ENCODE measurements at regions not wholly inside any gene's neighbourhood (a gene's known extent, or its start where the extent isn't known, plus 50 kb on each side); places are given as distances from the start of the nearest gene placed in this dataset.

DNA sequence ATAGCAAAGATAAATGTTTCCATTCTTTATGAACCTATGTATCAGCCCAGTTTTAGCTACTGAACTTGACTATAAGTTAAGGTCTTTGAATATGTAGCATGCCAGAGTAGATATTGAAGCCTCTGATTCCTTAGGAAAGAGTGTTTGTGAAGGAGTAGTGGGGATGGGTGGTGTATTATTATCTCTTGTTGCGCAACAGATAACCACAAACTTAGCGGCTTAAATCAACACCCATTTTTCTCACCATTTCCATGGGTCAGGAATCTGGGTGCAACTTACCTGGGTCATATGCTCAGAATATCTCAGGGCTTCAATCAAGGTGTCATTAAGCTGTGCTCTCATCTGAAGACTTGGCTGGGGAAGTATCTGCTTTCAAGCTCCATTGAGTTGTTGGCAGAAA, 251.4 kb upstream of the PUDP start:
- H3K4me1 Mint-ChIP-seq (ENCODE audit: unreplicated experiment), result no peaks in the 10 kb centered on the region
- TF ChIP-seq, protein P1, sequence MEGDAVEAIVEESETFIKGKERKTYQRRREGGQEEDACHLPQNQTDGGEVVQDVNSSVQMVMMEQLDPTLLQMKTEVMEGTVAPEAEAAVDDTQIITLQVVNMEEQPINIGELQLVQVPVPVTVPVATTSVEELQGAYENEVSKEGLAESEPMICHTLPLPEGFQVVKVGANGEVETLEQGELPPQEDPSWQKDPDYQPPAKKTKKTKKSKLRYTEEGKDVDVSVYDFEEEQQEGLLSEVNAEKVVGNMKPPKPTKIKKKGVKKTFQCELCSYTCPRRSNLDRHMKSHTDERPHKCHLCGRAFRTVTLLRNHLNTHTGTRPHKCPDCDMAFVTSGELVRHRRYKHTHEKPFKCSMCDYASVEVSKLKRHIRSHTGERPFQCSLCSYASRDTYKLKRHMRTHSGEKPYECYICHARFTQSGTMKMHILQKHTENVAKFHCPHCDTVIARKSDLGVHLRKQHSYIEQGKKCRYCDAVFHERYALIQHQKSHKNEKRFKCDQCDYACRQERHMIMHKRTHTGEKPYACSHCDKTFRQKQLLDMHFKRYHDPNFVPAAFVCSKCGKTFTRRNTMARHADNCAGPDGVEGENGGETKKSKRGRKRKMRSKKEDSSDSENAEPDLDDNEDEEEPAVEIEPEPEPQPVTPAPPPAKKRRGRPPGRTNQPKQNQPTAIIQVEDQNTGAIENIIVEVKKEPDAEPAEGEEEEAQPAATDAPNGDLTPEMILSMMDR (IDR thresholded peaks at IDR 0.05; ENCODE audit: unreplicated experiment), result no peak
- H3K27me3 Mint-ChIP-seq (ENCODE audit: unreplicated experiment), result no peaks in the 10 kb centered on the region
- DNase-seq (ENCODE audit: low spot score), result no peak
- no peaks in the 10 kb centered on the region for H3K9me3 Mint-ChIP-seq (ENCODE audit: unreplicated experiment)
- H3K4me3 Mint-ChIP-seq (ENCODE audit: unreplicated experiment), result no peak overlapping the region
- no peaks in the 10 kb centered on the region for H3K36me3 Mint-ChIP-seq (ENCODE audit: low read depth, unreplicated experiment)
- no peak overlapping the region for H3K27ac Mint-ChIP-seq (ENCODE audit: unreplicated experiment)

DNA sequence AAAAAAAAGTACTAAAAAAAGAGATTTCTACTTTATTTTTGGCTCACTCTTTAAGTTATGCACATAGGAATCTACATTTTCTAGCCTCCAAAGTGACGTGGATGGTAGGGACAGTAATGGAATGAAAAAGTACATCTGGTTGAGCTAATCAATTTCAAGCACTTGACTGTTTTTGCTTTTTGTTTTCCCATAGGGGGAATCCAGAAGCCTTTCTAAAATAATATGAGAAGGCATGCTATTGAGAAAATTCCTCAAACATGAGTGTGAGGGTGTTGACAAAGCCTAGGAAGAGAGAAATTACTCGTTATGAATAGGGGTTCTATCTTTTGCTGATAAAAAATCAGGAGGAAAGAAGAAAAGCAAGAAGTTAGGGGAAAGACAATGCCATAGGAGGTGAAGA, 242.5 kb upstream of the PUDP start:
- H3K27ac Mint-ChIP-seq (ENCODE audit: unreplicated experiment), result no peak overlapping the region
- no peaks in the 10 kb centered on the region for H3K36me3 Mint-ChIP-seq (ENCODE audit: low read depth, unreplicated experiment)
- H3K4me1 Mint-ChIP-seq (ENCODE audit: unreplicated experiment), result no peaks in the 10 kb centered on the region
- H3K4me3 Mint-ChIP-seq (ENCODE audit: unreplicated experiment), result no peak overlapping the region
- TF ChIP-seq, protein P1 (IDR thresholded peaks at IDR 0.05; ENCODE audit: unreplicated experiment), result no peak
- no peaks in the 10 kb centered on the region for H3K27me3 Mint-ChIP-seq (ENCODE audit: unreplicated experiment)
- no peaks in the 10 kb centered on the region for H3K9me3 Mint-ChIP-seq (ENCODE audit: unreplicated experiment)
- DNase-seq (ENCODE audit: low spot score), result no peak

DNA sequence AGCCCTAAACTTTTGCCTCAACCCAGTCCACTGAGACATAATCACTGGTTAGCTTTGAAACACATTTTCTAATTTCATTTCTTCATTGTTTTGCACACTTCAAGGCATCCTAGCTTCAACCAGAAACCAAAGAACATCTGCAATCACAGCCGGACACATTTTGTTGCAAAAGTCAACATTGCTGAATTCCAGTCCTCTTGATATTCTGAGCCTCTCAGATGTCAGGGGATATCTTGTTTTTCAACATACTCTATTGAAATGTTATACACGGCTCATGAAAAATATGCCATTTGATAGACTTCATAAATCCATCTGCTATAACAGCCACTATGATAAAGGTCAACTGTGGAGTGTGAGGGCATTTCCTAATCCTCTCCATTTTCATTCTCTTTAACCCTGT, 241.6 kb upstream of the PUDP start:
- TF ChIP-seq, protein P1 (IDR thresholded peaks at IDR 0.05; ENCODE audit: unreplicated experiment), result no peak
- Mint-ChIP-seq H3K9me3 (ENCODE audit: unreplicated experiment) (no peaks in the 10 kb centered on the region), H3K4me3 (ENCODE audit: unreplicated experiment) (no peak overlapping the region), H3K27ac (ENCODE audit: unreplicated experiment) (no peak overlapping the region), H3K27me3 (ENCODE audit: unreplicated experiment) (no peaks in the 10 kb centered on the region), H3K4me1 (ENCODE audit: unreplicated experiment) (no peaks in the 10 kb centered on the region), H3K36me3 (ENCODE audit: low read depth, unreplicated experiment) (no peaks in the 10 kb centered on the region)
- no peak for DNase-seq (ENCODE audit: low spot score)

DNA sequence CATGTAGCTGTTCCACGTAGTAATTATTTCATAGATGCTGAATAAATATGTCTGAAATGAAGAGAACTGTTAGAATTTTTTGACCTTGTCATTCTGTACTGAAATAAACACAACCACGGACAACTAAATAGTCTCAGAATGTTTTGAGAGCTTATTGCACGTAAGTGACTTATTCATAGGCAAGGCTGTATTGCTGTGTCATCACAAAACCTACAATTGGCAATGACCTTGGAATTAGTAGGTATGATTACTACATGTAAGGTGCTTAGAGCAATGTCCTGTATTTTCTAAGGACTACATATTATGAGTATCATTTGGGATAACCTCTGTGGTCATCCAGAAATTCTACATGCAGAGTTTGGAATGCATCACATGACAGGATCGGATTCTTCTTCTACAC, 237.2 kb upstream of the PUDP start:
- Mint-ChIP-seq H3K4me3 (ENCODE audit: unreplicated experiment) (no peak overlapping the region), H3K9me3 (ENCODE audit: unreplicated experiment) (no peaks in the 10 kb centered on the region), H3K27me3 (ENCODE audit: unreplicated experiment) (no peaks in the 10 kb centered on the region), H3K36me3 (ENCODE audit: low read depth, unreplicated experiment) (no peaks in the 10 kb centered on the region), H3K4me1 (ENCODE audit: unreplicated experiment) (no peaks in the 10 kb centered on the region), H3K27ac (ENCODE audit: unreplicated experiment) (no peak overlapping the region)
- DNase-seq (ENCODE audit: low spot score), result no peak
- TF ChIP-seq, protein P1 (IDR thresholded peaks at IDR 0.05; ENCODE audit: unreplicated experiment), result no peak

DNA sequence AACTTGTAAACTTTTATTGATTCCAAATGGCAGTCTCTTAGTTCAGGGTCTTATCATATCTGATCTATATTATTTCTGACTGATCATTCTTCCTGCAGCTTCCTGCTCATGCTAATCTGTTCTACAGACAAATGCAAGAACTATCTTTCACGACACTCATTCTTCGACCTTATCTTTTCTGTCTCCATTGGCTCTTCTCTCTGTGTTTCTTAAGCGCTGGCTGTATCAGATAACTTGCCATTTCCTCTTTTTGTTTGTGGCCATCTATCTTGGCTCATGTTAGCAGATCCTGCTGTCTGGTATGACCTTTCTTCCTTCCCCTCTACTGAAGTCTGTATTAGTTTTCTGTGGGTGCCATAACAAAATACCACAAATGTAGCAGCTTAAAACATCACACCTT, 230.5 kb upstream of the PUDP start:
- DNase-seq (ENCODE audit: low spot score), result no peak
- H3K4me1 Mint-ChIP-seq (ENCODE audit: unreplicated experiment), result peaks cover 5% of the 10 kb centered on the region
- peaks cover 6% of the 10 kb centered on the region for H3K36me3 Mint-ChIP-seq (ENCODE audit: low read depth, unreplicated experiment)
- no peak overlapping the region for H3K27ac Mint-ChIP-seq (ENCODE audit: unreplicated experiment)
- H3K9me3 Mint-ChIP-seq (ENCODE audit: unreplicated experiment), result no peaks in the 10 kb centered on the region
- no peak overlapping the region for H3K4me3 Mint-ChIP-seq (ENCODE audit: unreplicated experiment)
- TF ChIP-seq, protein P1 (IDR thresholded peaks at IDR 0.05; ENCODE audit: unreplicated experiment), result no peak
- no peaks in the 10 kb centered on the region for H3K27me3 Mint-ChIP-seq (ENCODE audit: unreplicated experiment)

Measured in endothelial cell (in vitro differentiated cells).